ENCODE measurements at regions not wholly inside any gene's neighbourhood (a gene's known extent, or its start where the extent isn't known, plus 50 kb on each side); places are given as distances from the start of the nearest gene placed in this dataset.
"Not testable (repeated sequence)": the region's sequence is repeated elsewhere in the genome, so short reads cannot be mapped to it uniquely, and the experiment has no call there.

DNA sequence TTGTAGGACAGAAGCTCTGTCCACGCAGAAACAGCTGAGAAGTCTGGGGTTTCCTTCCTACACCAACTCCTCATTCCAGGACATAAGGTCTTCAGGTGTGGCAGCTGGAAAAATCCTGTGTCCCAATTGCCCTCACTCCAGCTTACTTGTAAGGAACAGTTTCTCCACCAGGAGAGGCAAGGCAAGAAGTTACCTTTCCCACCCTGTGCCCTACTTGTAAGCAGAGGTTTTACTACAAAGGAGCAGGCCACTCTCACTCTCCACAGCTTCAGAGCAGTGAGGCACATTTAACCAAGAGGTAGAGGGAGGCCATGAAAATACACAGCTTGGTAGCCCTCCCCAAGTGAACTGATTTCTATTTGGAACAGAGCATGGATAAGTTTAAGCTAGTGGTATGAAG, 277.3 kb upstream of the SPATA31A3 start:
- H3K9me3 ChIP-seq; H3K27ac ChIP-seq; intact Hi-C loops (cut with DNase I); H3K4me3 ChIP-seq; H3K36me3 ChIP-seq; H3K27me3 ChIP-seq; H3K4me1 ChIP-seq (ENCODE audit: insufficient read depth); DNase-seq: not testable (repeated sequence)
- WGBS, 3 donors: no CpG with 5 or more reads among the region's 1 CpG

GRCh38 chr9:67257894-67258293, 265.5 kb upstream of the SPATA31A3 start:
- H3K9me3 ChIP-seq; intact Hi-C loops (cut with DNase I); H3K4me1 ChIP-seq (ENCODE audit: insufficient read depth); H3K27me3 ChIP-seq; H3K36me3 ChIP-seq; H3K27ac ChIP-seq; DNase-seq; H3K4me3 ChIP-seq: not testable (repeated sequence)
- WGBS, 3 donors: no CpG with 5 or more reads among the region's 6 CpGs

DNA sequence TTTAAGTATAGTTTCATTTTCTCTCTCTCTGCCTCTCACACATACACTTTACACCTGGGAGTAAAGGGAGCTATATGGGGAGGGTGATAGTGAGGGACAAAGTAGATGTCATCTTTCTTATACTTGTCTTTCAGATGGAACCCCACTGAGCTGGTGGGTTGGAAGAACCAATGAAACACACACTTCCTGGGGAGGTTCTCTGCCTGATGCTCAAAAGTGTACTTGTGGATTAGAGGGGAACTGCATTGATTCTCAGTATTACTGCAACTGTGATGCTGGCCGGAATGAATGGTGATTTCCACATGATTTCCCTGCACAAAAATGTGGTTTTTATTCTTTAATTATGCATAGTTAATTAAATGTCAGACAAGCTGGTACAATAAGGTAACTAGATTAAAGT, 256.6 kb upstream of the SPATA31A3 start:
- DNase-seq; H3K4me3 ChIP-seq; H3K36me3 ChIP-seq; H3K27me3 ChIP-seq; H3K27ac ChIP-seq; intact Hi-C loops (cut with DNase I); H3K9me3 ChIP-seq; H3K4me1 ChIP-seq (ENCODE audit: insufficient read depth): not testable (repeated sequence)
- whole genome bisulfite sequencing, 3 donors: no CpG with 5 or more reads among the region's 1 CpG

GRCh38 chr9:67212073-67212472, 219.7 kb upstream of the SPATA31A3 start:
- WGBS, 3 donors: 92 to 96% (median 93%) methylated on average over 14 to 15 of the region's 16 CpGs
- H3K4me1 ChIP-seq (ENCODE audit: insufficient read depth); DNase-seq; intact Hi-C loops (cut with DNase I); H3K4me3 ChIP-seq; H3K27me3 ChIP-seq; H3K36me3 ChIP-seq; H3K9me3 ChIP-seq; H3K27ac ChIP-seq: not testable (repeated sequence)

DNA sequence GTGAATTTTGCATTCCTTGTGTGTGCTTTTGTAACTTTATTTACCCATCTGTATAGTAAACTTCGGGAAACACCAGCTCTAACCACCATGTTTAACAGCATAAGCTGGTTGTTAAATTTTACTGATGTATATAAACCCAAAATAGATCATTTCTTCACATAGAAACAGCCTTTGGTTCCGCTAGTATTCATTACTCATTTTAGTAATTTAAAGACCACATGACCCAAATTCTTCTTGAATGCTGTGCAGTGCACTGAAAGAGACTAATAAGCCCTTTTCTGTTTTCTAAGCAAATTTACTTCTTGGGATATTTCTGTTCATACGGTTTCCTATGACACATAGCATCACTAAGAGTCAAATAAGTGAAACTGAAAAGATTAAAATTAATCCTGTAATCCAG, 218.5 kb upstream of the SPATA31A3 start:
- H3K27me3 ChIP-seq; H3K36me3 ChIP-seq; H3K4me3 ChIP-seq; H3K9me3 ChIP-seq; DNase-seq; H3K27ac ChIP-seq; H3K4me1 ChIP-seq (ENCODE audit: insufficient read depth); intact Hi-C loops (cut with DNase I): not testable (repeated sequence)
- WGBS, 3 donors: 55 to 69% (median 62%) methylated on average over 1 of the region's 3 CpGs

DNA sequence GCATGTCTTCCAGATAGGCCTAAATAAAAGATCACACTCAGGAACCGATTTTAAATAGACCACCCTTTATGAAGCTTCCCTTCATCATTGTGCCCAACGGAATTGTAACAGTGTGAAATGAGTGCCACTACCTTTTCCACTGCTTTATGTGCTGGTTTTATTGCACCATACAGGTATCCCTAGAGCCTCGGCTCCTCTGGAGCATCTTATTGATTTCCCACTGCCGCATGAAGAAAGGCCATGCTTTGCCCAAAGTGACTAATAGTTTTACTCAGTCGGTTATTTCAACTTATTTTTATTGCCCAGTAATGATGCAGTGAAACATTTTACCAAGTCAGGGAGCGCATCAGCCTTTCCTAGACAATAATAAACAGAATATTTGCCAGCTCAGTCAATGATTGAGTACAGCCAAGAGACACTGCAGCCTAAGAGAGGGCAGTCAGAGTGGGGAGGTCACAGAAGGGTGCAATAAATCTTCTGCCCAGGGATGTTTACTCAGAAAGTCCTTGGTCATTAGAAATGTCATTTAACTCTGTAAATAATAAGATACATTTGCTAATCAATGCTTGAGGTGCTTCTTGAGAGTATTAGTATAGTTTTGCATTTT, 216.6 kb upstream of the SPATA31A3 start:
- H3K9me3 ChIP-seq; H3K36me3 ChIP-seq; H3K27me3 ChIP-seq; H3K4me1 ChIP-seq (ENCODE audit: insufficient read depth); intact Hi-C loops (cut with DNase I); H3K27ac ChIP-seq; H3K4me3 ChIP-seq; DNase-seq: not testable (repeated sequence)
- WGBS, 3 donors: 51 to 90% methylated on average over 2 to 3 of the region's 6 CpGs; no CpG with 5 or more reads in 1 of the 3 donors

- H3K36me3 ChIP-seq; H3K27ac ChIP-seq; H3K4me1 ChIP-seq (ENCODE audit: insufficient read depth); intact Hi-C loops (cut with DNase I); H3K9me3 ChIP-seq; H3K4me3 ChIP-seq; DNase-seq; H3K27me3 ChIP-seq: not testable (repeated sequence)
- 65 to 71% (median 68%) methylated on average over 4 to 5 of the region's 7 CpGs for WGBS, 3 donors
These were observed 203.8 kb upstream of the SPATA31A3 start for GRCh38 chr9:67196135-67196534.

GRCh38 chr9:67195357-67195756, 203.0 kb upstream of the SPATA31A3 start:
- not testable (repeated sequence) for H3K27me3 ChIP-seq, H3K4me3 ChIP-seq

DNA sequence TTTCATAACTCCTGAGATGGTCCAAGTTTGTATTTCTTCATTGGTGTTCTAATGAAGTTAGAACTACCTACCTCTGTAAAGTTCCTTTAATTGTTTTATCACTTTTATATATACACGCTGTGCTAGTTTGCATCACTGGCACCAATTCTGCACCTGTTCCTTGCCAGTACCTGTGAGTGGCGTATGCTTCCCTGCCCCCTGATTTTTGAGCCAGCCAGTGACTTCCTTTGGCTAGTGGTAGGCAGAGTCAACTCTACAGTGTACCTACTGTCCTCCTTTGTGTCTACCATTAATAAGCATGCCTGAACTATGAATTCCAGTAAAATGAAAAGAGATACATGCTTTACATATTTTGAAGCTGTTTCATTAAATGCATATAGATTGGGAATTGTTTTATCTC, 186.8 kb upstream of the SPATA31A3 start:
- H3K9me3 ChIP-seq; intact Hi-C loops (cut with DNase I); DNase-seq; H3K27ac ChIP-seq; H3K36me3 ChIP-seq; H3K27me3 ChIP-seq; H3K4me1 ChIP-seq (ENCODE audit: insufficient read depth); H3K4me3 ChIP-seq: not testable (repeated sequence)
- 76 to 89% (median 82%) methylated on average over 2 of the region's 2 CpGs for WGBS, 3 donors

More at GRCh38 chr9:67195357-67195756, 203.0 kb upstream of the SPATA31A3 start:
- H3K9me3 ChIP-seq; H3K27ac ChIP-seq; H3K36me3 ChIP-seq; H3K4me1 ChIP-seq (ENCODE audit: insufficient read depth); DNase-seq; intact Hi-C loops (cut with DNase I): not testable (repeated sequence)
- WGBS, 3 donors: 27 to 74% methylated on average over 2 to 5 of the region's 8 CpGs; no CpG with 5 or more reads in 1 of the 3 donors

DNA sequence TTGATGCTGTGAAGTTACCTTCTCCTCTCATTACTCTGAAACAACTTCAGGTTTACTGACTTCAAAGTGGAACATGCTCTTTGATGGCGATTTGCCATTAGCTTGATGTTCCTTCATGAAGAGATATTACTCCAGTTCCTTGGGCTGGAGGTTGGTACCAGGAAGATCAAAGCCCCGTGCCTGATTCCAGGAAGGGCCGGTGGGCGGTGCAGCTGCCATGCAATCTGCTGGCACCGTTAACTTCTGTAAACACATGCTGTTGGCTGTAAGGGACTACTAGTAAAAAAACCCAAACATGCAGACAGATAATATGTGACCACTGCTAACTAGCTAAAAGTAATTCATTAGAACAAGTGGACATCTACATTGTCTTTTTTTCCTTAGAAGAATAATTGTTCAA, 182.8 kb upstream of the SPATA31A3 start:
- H3K27ac ChIP-seq; H3K36me3 ChIP-seq; H3K9me3 ChIP-seq; DNase-seq; H3K4me1 ChIP-seq (ENCODE audit: insufficient read depth); H3K27me3 ChIP-seq; intact Hi-C loops (cut with DNase I); H3K4me3 ChIP-seq: not testable (repeated sequence)
- no CpG with 5 or more reads among the region's 5 CpGs for WGBS, 3 donors

GRCh38 chr9:67171721-67172120, 179.4 kb upstream of the SPATA31A3 start:
- H3K36me3 ChIP-seq; H3K9me3 ChIP-seq; H3K4me1 ChIP-seq (ENCODE audit: insufficient read depth); intact Hi-C loops (cut with DNase I); DNase-seq; H3K27ac ChIP-seq; H3K4me3 ChIP-seq; H3K27me3 ChIP-seq: not testable (repeated sequence)
- WGBS, 3 donors: 77 to 90% (median 80%) methylated on average over 1 to 2 of the region's 3 CpGs

- H3K27ac ChIP-seq; H3K36me3 ChIP-seq; H3K4me1 ChIP-seq (ENCODE audit: insufficient read depth); H3K4me3 ChIP-seq; DNase-seq; H3K27me3 ChIP-seq; intact Hi-C loops (cut with DNase I); H3K9me3 ChIP-seq: not testable (repeated sequence)
- WGBS, 3 donors: 31 to 63% methylated on average over 1 to 2 of the region's 4 CpGs; no CpG with 5 or more reads in 1 of the 3 donors
These were observed 176.3 kb upstream of the SPATA31A3 start for GRCh38 chr9:67168530-67169157.
